HCT116 (cell line): ENCODE measurements at regions not wholly inside any gene's neighbourhood (a gene's known extent, or its start where the extent isn't known, plus 50 kb on each side); places are given as distances from the start of the nearest gene placed in this dataset.

ENCODE experiments used
- ATAC-seq: fragments of 200-7000 bp; cut with Tn5 transposase; 2 replicates; pipeline ENCODE4 v1.9.1; 2020; ENCODE audit warnings: mild to moderate bottlenecking, moderate library complexity
- BruUV-seq: library from RNA; stranded (reverse); fragments of 400-500 nt; replicated peaks from 2 replicates; lab custom pipeline; 2021; lab: Mats Ljungman, UMichigan
- CTCF ChIA-PET: fragments of 300-600 bp; sonication (Branson Sonifier 250); formaldehyde crosslinking; loops from one replicate; lab custom pipeline; 2021; ENCODE audit warnings: antibody characterized with exemption; lab: Charles Lee
- POLR2A ChIA-PET: fragments of 300-600, 350-600 bp; sonication (Branson Sonifier 250); formaldehyde crosslinking; loops from one replicate; lab custom pipeline; 2021; ENCODE audit warnings: antibody characterized with exemption; lab: Charles Lee
- RAD21 ChIA-PET, 2 experiments: fragments of 300-600 bp; sonication (Branson Sonifier 250); formaldehyde crosslinking; loops; one replicate each; lab custom pipeline; 2023; ENCODE audit warnings: low total read pairs in 2 of 2; ENCODE audit not compliant: uncharacterized antibody in 2 of 2, unreplicated experiment in 2 of 2, low non-redundant PET in 1 of 2; lab: Charles Lee
- DNase-seq: peaks from one replicate; pipeline ENCODE4 v3.0.0-alpha.2; 2010; ENCODE audit warnings: low read depth, low spot score
- H2AFZ ChIP-seq: fragments of 200-600 bp; shearing (Covaris generic), sonication (generic); 2 replicates; pipeline ENCODE4 v1.6.1; 2017; ENCODE audit warnings: low read depth, mixed run types, mixed read lengths, antibody characterized with exemption, low read length; ENCODE audit not compliant: poor library complexity, severe bottlenecking
- H3K27ac ChIP-seq: 2 replicates; pipeline ENCODE4 v1.5.1; 2012; ENCODE audit warnings: low read depth, low read length
- H3K27me3 ChIP-seq: fragments of 200-600 bp; sonication (generic); 2 replicates; pipeline ENCODE4 v1.6.1; 2016; ENCODE audit warnings: mixed run types, low read length, mixed read lengths; ENCODE audit not compliant: insufficient read depth
- H3K36me3 ChIP-seq, 2 experiments: fragments of 200-500 bp in 1 of 2; fragments of 200-600 bp in 1 of 2; sonication (Bioruptor generic) in 1 of 2; sonication (generic) in 1 of 2; 2 replicates each; pipeline versions ENCODE4 v1.5.1 to v1.6.1; 2014 to 2016; ENCODE audit warnings: low read length in 2 of 2, inconsistent platforms in 1 of 2, mixed read lengths in 1 of 2, mixed run types in 1 of 2; ENCODE audit not compliant: insufficient read depth in 2 of 2, control insufficient read depth in 1 of 2
- H3K4me1 ChIP-seq, 2 experiments: fragments of 200-600 bp in 1 of 2; sonication (generic) in 1 of 2; 2 replicates each; pipeline versions ENCODE4 v1.5.1 to v1.6.1; 2012 to 2017; ENCODE audit warnings: low read length in 2 of 2, inconsistent platforms in 1 of 2, mild to moderate bottlenecking in 1 of 2, mixed read lengths in 1 of 2, mixed run types in 1 of 2, moderate library complexity in 1 of 2; ENCODE audit not compliant: insufficient read depth in 2 of 2, control insufficient read depth in 1 of 2
- H3K4me2 ChIP-seq: fragments of 200-600 bp; sonication (generic); 2 replicates; pipeline ENCODE4 v1.6.1; 2017; ENCODE audit warnings: mixed run types, low read length, mixed read lengths
- H3K4me3 ChIP-seq, 2 experiments: fragments of 200-600 bp in 1 of 2; sonication (generic) in 1 of 2; replicated peaks in 1 of 2; 2 replicates each; pipeline ENCODE4 v1.5.1; 2011 to 2016; ENCODE audit warnings: low read length in 2 of 2, control low read depth in 1 of 2, low read depth in 1 of 2, mild to moderate bottlenecking in 1 of 2, mixed read lengths in 1 of 2, mixed run types in 1 of 2
- H3K79me2 ChIP-seq: fragments of 200-600 bp; sonication (generic); 2 replicates; pipeline ENCODE4 v1.6.1; 2017; ENCODE audit warnings: mild to moderate bottlenecking, mixed run types, low read length, moderate library complexity, mixed read lengths; ENCODE audit not compliant: insufficient read depth
- H3K9ac ChIP-seq: fragments of 200-600 bp; sonication (generic); 2 replicates; pipeline ENCODE4 v1.6.1; 2016; ENCODE audit warnings: low read length, mixed read lengths
- H3K9me2 ChIP-seq: fragments of 200-600 bp; sonication (generic), shearing (Covaris generic); 2 replicates; pipeline ENCODE4 v1.6.1; 2017; ENCODE audit warnings: mixed run types, mild to moderate bottlenecking, moderate library complexity; ENCODE audit not compliant: insufficient read depth
- H3K9me3 ChIP-seq, 2 experiments: fragments of 200-500 bp in 1 of 2; fragments of 200-600 bp in 1 of 2; sonication (Bioruptor generic) in 1 of 2; sonication (generic) in 1 of 2; 2 replicates each; pipeline ENCODE4 v1.6.1; 2014 to 2017; ENCODE audit warnings: low read length in 2 of 2, mixed read lengths in 2 of 2, inconsistent platforms in 1 of 2, low read depth in 1 of 2, mild to moderate bottlenecking in 1 of 2, mixed run types in 1 of 2, moderate library complexity in 1 of 2; ENCODE audit not compliant: control insufficient read depth in 1 of 2, insufficient read depth in 1 of 2
- H4K20me1 ChIP-seq: fragments of 200-600 bp; sonication (generic), shearing (Covaris generic); 2 replicates; pipeline ENCODE4 v1.6.1; 2017; ENCODE audit warnings: mixed run types, mild to moderate bottlenecking, moderate library complexity; ENCODE audit not compliant: insufficient read depth
- CBX3 ChIP-seq: IDR thresholded peaks from 2 replicates; pipeline ENCODE4 v1.6.1; 2012; ENCODE audit warnings: low read depth
- CTCF ChIP-seq, 3 experiments: fragments of 200-600 bp in 1 of 3; sonication (generic) in 1 of 3; IDR thresholded peaks in 2 of 3; conservative IDR thresholded peaks in 1 of 3; 2 replicates each; pipeline ENCODE4 v1.5.1; 2012 to 2017; ENCODE audit warnings: low read depth in 2 of 3, low read length in 2 of 3, antibody characterized with exemption in 1 of 3, borderline replicate concordance in 1 of 3, control low read depth in 1 of 3, mild to moderate bottlenecking in 1 of 3, mixed read lengths in 1 of 3, mixed run types in 1 of 3, moderate library complexity in 1 of 3; ENCODE audit not compliant: insufficient read depth in 1 of 3
- EGR1 ChIP-seq: IDR thresholded peaks from 2 replicates; pipeline ENCODE4 v1.6.1; 2012; ENCODE audit warnings: low read depth
- EZH2phosphoT487 ChIP-seq: fragments of 200-600 bp; IDR thresholded peaks from 2 replicates; pipeline ENCODE4 v1.6.1; 2018; ENCODE audit warnings: antibody characterized with exemption, borderline replicate concordance
- FOSL1 ChIP-seq: IDR thresholded peaks from 2 replicates; pipeline ENCODE4 v1.6.1; 2012; ENCODE audit warnings: low read depth
- JUND ChIP-seq: IDR thresholded peaks from 2 replicates; pipeline ENCODE4 v1.6.1; 2012
- MAX ChIP-seq: IDR thresholded peaks from 2 replicates; pipeline ENCODE4 v1.6.1; 2012
- SIN3A ChIP-seq: IDR thresholded peaks from 2 replicates; pipeline ENCODE4 v1.6.1; 2012; ENCODE audit warnings: low read depth
- YY1 ChIP-seq: IDR thresholded peaks from 2 replicates; pipeline ENCODE4 v1.6.1; 2011; ENCODE audit warnings: low read length, low read depth, moderate library complexity, mild to moderate bottlenecking; ENCODE audit not compliant: insufficient replicate concordance; ENCODE audit errors: extremely low read depth
- ZBTB33 ChIP-seq: IDR thresholded peaks from 2 replicates; pipeline ENCODE4 v1.6.1; 2011; ENCODE audit warnings: mild to moderate bottlenecking, low read length, moderate library complexity; ENCODE audit not compliant: insufficient replicate concordance; ENCODE audit errors: extremely low read depth
- ZFX ChIP-seq: fragments of 450-650 bp; IDR thresholded peaks from 2 replicates; pipeline ENCODE4 v1.6.1; 2017
- ZNF274 ChIP-seq: fragments of 200-500 bp; sonication (Bioruptor generic); IDR thresholded peaks from 2 replicates; pipeline ENCODE4 v1.6.1; 2014; ENCODE audit warnings: mild to moderate bottlenecking, low read depth, low read length, inconsistent platforms
- intact Hi-C: fragments of 100-400 bp; cut with micrococcal nuclease; formaldehyde crosslinking; loops from 2 replicates; pipeline ENCODE4 v1.10.0; 2022

- TF ChIP-seq EGR1 (no peak), EZH2phosphoT487 (no peak), ZBTB33 (no peak), CTCF (IDR thresholded peaks at IDR 0.05 in 2 of 3, conservative IDR thresholded peaks at IDR 0.05 in 1 of 3; ENCODE audit: borderline replicate concordance in 1 of 3, insufficient read depth in 1 of 3, low read depth in 2 of 3, low read length in 2 of 3) (no peak), SIN3A (no peak), FOSL1 (no peak), ZNF274 (no peak)
Observed at GRCh38 chr5:60417500-60418181, 282.3 kb downstream of the DEPDC1B start (continued).

GRCh38 chr5:60415443-60415842 is 284.5 kb downstream of the DEPDC1B start:
- H3K27me3 ChIP-seq: peaks cover 9% of the 10 kb centered on the region
- no peak for TF ChIP-seq CTCF (IDR thresholded peaks at IDR 0.05 in 2 of 3, conservative IDR thresholded peaks at IDR 0.05 in 1 of 3; ENCODE audit: borderline replicate concordance in 1 of 3, insufficient read depth in 1 of 3, low read depth in 2 of 3, low read length in 2 of 3)
- TF ChIP-seq YY1: no peak
- TF ChIP-seq CBX3: no peak
- TF ChIP-seq JUND: no peak
- TF ChIP-seq ZFX: no peak
- no peak for TF ChIP-seq ZNF274
- TF ChIP-seq MAX: no peak
- TF ChIP-seq EZH2phosphoT487: no peak
- no peak overlapping the region for H3K4me2 ChIP-seq
- CTCF ChIA-PET: no interaction called here
- no peaks in the 10 kb centered on the region for H3K9me2 ChIP-seq
- DNase-seq: no peak
- no peaks in the 10 kb centered on the region for H3K9me3 ChIP-seq
- RAD21 ChIA-PET: no interaction called here
- no peak overlapping the region for H3K27ac ChIP-seq
- no TSS peak for BruUV-seq
- no peaks in the 10 kb centered on the region for H3K36me3 ChIP-seq
- no peaks in the 10 kb centered on the region for H3K4me1 ChIP-seq
- no peaks in the 10 kb centered on the region for H3K79me2 ChIP-seq
- H3K4me3 ChIP-seq: no peak overlapping the region
- POLR2A ChIA-PET: no interaction called here
- no peak overlapping the region for H2AFZ ChIP-seq
- intact Hi-C loops: no loop called here
- no peak overlapping the region for H3K9ac ChIP-seq
- no peaks in the 10 kb centered on the region for H4K20me1 ChIP-seq
- ATAC-seq: no peak
